ACC112 (cell line): ENCODE measurements at regions not wholly inside any gene's neighbourhood (a gene's known extent, or its start where the extent isn't known, plus 50 kb on each side); places are given as distances from the start of the nearest gene placed in this dataset.
"Not testable (repeated sequence)": the region's sequence is repeated elsewhere in the genome, so short reads cannot be mapped to it uniquely, and the experiment has no call there.

Experiments used
- H2AFZ ChIP-seq: fragments of 200-600 bp; sonication (generic); one replicate; pipeline ENCODE4 v1.6.0; 2017; ENCODE audit warnings: antibody characterized with exemption, low read length; ENCODE audit not compliant: unreplicated experiment
- H3K27ac ChIP-seq: fragments of 200-600 bp; sonication (generic); 2 replicates; pipeline ENCODE4 v1.5.1; 2014; ENCODE audit warnings: low read depth, mild to moderate bottlenecking, antibody characterized with exemption, low read length, moderate library complexity
- H3K27me3 ChIP-seq: fragments of 200-600 bp; sonication (generic); 2 replicates; pipeline ENCODE4 v1.6.1; 2014; ENCODE audit warnings: mild to moderate bottlenecking, antibody characterized with exemption, low read length, moderate library complexity, mixed read lengths; ENCODE audit not compliant: insufficient read depth
- H3K36me3 ChIP-seq: fragments of 200-600 bp; sonication (generic); 2 replicates; pipeline ENCODE4 v1.6.1; 2016; ENCODE audit warnings: mild to moderate bottlenecking, antibody characterized with exemption, low read length, moderate library complexity, mixed read lengths; ENCODE audit not compliant: insufficient read depth
- H3K4me1 ChIP-seq: fragments of 200-600 bp; sonication (generic); one replicate; pipeline ENCODE4 v1.6.1; 2016; ENCODE audit warnings: low read length, mixed read lengths; ENCODE audit not compliant: insufficient read depth, unreplicated experiment, control insufficient read depth
- H3K4me3 ChIP-seq: fragments of 200-600 bp; sonication (generic); 2 replicates; pipeline ENCODE4 v1.5.1; 2014; ENCODE audit warnings: mild to moderate bottlenecking, low read depth, low read length
- H3K79me2 ChIP-seq: fragments of 200-600 bp; sonication (generic); one replicate; pipeline ENCODE4 v1.6.0; 2016; ENCODE audit warnings: low read length; ENCODE audit not compliant: control insufficient read depth, unreplicated experiment, insufficient read depth

DNA sequence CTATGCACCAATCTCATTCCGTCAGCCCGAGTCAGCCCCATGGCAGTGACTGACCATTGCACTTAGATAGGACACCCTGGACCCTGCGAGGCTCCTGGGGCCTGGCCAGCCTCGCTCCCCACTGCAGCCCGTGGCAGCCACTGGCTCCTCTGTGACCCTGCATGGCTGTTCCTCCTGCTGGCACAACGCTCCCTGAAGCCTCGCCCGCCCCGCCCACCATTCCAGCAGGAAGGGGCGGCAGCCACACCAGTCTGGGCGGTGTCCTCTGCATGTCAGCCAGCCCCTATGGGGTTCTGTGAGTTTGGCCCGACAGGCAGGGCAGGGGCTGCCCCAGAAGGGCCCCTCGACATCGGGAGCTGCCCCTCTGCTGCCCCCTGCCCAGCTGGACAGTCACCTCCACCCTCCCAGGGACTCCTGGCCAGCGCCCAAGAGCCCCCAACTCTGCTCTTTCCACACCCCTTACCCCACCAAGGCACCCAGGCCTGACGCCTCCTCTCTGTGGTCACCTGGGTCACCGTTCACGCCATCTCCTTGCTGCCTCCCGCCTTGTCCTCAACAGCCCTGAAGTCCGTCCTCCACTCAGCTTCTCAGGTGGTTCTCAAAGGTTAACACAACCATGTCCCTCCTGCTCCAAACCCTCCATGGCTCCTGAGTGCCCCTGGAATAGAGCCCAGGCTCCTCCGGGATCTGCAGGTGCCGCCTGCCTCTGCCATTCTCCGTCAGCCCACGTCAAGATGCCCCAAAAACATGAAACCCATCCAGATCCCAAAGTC is 103.5 kb downstream of the MICALL2 start:
- Histone ChIP-seq H3K4me1 (no peaks in the 10 kb centered on the region), H3K36me3 (no peaks in the 10 kb centered on the region), H3K27ac (no peak overlapping the region), H3K79me2 (no peaks in the 10 kb centered on the region), H2AFZ (no peak overlapping the region), H3K27me3 (peaks cover 31% of the 10 kb centered on the region), H3K4me3 (no peak overlapping the region)

DNA sequence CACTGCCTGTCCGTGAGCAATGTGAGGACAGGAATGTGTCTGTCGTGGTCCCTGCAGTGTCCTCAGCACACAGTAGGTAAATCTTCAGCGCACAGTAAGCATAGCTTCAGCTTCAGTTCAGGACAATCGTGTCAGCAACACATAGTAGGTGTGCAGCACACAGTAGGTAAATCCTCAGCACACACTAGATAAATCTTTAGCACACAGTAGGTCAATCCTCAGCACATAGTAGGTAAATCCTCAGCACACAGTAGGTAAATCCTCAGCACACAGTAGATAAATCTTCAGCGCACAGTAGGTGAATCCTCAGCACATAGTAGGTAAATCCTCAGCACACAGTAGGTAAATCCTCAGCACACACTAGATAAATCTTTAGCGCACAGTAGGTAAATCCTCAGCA is 102.4 kb downstream of the MICALL2 start:
- H3K27ac ChIP-seq, H3K79me2 ChIP-seq, H3K4me3 ChIP-seq, H3K4me1 ChIP-seq, H2AFZ ChIP-seq, H3K36me3 ChIP-seq: not testable (repeated sequence)
- peaks cover 23% of the 10 kb centered on the region for H3K27me3 ChIP-seq

DNA sequence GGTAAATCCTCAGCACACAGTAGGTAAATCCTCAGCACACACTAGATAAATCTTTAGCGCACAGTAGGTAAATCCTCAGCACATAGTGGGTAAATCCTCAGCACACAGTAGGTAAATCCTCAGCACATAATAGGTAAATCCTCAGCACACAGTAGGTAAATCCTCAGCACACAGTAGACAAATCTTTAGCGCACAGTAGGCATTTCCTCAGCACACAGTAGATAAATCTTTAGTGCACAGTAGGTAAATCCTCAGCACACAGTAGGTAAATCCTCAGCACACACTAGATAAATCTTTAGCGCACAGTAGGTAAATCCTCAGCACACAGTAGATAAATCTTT is 102.0 kb downstream of the MICALL2 start:
- H3K4me3 ChIP-seq, H3K27ac ChIP-seq: not testable (repeated sequence)
- peaks cover 21% of the 10 kb centered on the region for H3K27me3 ChIP-seq

DNA sequence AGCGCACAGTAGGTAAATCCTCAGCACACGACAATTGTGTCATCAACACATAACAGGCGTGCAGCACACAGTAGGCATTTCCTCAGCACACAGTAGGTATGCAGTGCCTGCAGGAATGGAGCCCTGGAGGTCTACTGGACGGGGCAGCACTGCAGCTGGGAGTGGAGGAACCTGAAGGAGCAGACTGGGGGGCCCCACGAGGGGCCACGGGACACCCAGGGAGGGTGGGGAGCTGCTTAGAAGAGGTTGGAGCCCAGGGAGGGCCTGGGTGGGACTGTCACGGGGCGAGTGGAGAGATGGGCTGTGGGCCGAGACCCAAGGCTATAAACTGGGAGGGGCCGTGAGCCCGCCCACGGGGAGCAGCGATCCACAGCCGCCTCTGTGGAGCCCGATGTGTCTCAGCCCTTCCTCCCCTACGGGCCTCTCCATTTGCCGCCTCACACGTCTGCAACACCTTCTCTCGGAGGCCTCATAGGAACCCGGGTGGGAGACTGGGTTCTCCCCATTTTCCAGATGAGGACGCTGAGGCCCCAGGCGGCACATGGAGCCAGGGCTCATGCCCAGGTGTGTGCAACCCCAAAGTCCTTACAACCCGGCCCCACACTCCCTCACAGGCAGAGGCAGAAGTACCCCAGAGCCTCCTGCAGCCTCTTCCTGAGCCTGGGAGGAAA is 101.5 kb downstream of the MICALL2 start:
- H3K27ac ChIP-seq = no peak overlapping the region
- H2AFZ ChIP-seq = no peak overlapping the region
- no peak overlapping the region for H3K4me3 ChIP-seq
- H3K27me3 ChIP-seq = peaks cover 21% of the 10 kb centered on the region
- no peaks in the 10 kb centered on the region for H3K4me1 ChIP-seq
- no peaks in the 10 kb centered on the region for H3K79me2 ChIP-seq
- no peaks in the 10 kb centered on the region for H3K36me3 ChIP-seq

More for the DNA sequence above, 102.0 kb downstream of the MICALL2 start:
- H3K79me2 ChIP-seq, H2AFZ ChIP-seq, H3K36me3 ChIP-seq, H3K4me1 ChIP-seq: not testable (repeated sequence)

DNA sequence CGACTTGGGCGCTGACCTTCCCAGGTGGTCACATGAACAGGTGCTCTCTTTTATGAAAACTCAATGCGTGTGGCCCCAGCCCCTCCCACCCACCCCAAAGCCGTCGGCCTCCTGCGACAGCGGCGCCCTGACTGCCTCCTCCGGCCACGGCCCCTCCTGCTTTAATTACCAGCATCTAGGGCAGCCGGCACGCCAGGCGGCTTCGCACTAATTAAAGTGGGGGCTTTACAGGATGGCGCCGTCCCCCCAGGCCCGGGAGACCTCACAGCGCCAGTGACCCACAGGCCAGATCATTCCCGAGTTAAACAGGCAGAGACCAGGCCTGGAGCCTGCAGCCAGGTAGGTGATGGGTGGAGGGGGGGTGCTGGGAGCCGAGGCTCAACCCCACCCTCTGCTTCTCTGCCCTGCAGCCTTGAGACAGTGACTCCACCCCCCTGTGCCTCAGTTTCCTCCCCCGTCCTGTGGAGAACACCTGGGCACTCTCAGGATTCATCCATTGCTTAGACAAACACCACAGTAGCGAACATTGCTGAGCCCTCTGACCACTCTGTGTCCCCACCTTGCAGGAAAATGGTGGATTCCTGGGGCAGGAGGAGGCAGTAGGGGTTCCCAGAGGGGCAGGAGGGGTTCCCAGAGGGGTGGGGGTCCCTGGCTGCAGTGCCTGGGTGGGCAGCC is 100.8 kb downstream of the MICALL2 start:
- no peak overlapping the region for H2AFZ ChIP-seq
- no peaks in the 10 kb centered on the region for H3K79me2 ChIP-seq
- no peak overlapping the region for H3K27ac ChIP-seq
- no peak overlapping the region for H3K4me3 ChIP-seq
- H3K27me3 ChIP-seq = peaks cover 21% of the 10 kb centered on the region
- H3K4me1 ChIP-seq = no peaks in the 10 kb centered on the region
- H3K36me3 ChIP-seq = no peaks in the 10 kb centered on the region

DNA sequence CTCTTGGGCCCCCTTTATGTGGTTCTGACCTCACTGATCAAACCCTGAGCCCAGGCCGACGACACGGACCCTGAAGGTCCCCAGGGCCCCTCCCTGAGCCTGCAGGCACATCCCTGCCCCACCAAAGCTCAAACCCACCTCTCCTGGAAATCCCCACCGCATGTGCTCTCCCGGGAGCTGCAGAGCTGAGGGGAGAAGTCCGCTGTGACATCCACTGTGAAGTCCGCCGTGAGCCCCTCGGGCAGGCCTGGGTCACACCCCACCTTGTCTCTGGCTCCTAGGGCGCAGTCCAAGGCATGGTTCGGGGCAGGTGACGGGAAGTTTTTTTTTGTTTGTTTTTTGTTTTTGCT is 100.2 kb downstream of the MICALL2 start:
- Histone ChIP-seq H2AFZ (no peak overlapping the region), H3K79me2 (no peaks in the 10 kb centered on the region), H3K27ac (no peak overlapping the region), H3K4me1 (no peaks in the 10 kb centered on the region), H3K36me3 (no peaks in the 10 kb centered on the region), H3K4me3 (no peak overlapping the region), H3K27me3 (peaks cover 21% of the 10 kb centered on the region)

DNA sequence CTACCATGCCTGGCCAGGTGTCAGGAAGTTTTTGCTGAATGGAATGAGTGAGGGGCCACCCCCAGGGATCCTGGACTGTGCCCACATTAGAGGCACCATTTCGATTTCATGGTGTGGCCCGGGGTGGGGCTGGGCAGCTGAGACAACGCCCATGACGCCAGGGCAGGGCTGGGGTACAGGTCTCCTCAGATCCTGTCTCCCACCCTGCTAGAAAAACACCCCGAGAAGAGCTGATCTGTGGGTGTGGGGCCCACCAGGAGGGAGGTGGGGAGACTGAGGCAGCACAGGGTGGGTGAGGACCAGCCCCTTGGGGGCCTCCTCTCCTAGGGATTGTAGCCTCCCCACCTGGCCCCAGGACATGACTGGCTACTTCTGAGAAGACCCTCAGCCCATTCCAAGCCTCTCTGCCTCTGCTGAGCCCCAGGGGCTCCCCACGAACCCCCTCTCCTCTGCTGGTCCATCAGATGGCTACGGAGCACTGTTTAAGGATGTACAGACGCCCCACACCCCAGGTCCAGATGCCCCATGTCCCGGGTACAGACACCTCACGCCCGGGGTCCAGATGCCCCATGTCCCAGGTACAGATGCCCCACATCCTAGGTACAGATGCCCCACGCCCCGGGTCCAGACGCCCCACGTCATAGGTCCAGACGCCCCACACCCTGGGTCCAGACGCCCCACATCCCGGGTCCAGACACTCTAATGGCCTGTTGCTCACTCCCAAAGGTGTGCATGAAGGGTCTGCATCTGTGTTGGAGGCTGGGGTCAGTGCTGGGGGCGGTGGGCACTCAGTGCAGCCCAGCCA is 99.4 kb downstream of the MICALL2 start:
- Histone ChIP-seq H3K27me3 (peaks cover 15% of the 10 kb centered on the region), H2AFZ (no peak overlapping the region)

DNA sequence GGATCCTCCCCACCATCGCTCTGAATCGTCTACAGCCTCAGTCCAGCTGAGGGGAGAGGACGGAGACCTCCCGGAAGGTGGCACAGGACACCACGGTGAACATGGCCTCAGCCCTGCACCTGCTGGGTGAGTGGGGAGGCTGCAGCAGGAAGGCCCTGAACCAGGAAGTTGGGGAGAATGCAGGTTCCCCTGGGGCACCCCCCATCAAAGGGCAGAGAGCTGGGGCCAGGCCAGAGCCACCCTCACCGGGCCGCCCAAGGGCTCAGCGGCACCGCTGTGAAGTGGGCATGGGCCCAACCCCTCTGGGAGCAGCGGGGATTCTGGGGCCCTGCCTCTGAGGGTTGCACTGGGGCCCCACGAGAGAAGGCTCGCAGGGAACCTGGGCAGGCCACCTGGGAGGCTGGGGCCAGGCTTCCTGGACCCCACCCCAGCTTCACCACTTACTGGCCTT is 98.7 kb downstream of the MICALL2 start:
- Histone ChIP-seq H3K36me3 (no peaks in the 10 kb centered on the region), H3K27me3 (peaks cover 14% of the 10 kb centered on the region), H2AFZ (no peak overlapping the region), H3K79me2 (no peaks in the 10 kb centered on the region), H3K4me1 (no peaks in the 10 kb centered on the region), H3K4me3 (no peak overlapping the region), H3K27ac (no peak overlapping the region)

More for the DNA sequence above, 99.4 kb downstream of the MICALL2 start:
- H3K79me2 ChIP-seq = no peaks in the 10 kb centered on the region
- no peak overlapping the region for H3K4me3 ChIP-seq
- no peaks in the 10 kb centered on the region for H3K36me3 ChIP-seq
- no peak overlapping the region for H3K27ac ChIP-seq
- H3K4me1 ChIP-seq = no peaks in the 10 kb centered on the region

DNA sequence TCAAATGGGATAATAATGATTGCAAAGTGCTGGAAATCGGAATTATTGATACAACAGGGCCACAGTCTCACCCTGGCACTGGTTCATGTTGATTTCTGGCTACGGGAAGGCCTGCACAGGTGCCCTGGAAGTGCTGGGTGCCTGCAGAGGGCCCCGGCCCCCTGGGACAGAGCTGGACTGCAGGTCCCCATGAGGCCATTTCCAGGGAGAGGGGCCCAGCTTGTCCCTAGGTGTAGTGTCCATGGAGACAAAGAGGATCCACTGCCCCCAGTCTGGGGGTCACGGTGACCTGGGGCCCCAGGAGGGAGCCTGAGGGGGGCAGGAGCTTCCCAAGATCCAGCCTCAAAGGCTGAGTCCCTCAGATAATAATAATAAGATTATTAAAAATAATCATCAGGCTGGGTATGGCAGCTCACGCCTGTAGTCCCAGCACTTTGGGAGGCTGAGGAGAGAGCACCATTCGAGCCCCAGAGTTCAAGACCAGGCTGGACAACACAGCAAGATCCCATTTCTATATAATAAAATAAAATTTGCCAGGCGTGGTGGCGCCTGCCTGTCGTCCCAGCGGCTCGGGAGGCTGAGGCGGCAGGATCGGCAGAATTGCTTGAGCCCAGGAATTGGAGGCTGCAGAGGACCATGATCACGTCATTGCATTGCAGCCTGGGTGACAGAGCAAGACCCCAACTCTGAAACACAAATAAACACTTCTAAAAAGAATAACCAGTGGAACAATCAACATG is 98.1 kb downstream of the MICALL2 start:
- H3K4me1 ChIP-seq = no peaks in the 10 kb centered on the region
- no peaks in the 10 kb centered on the region for H3K36me3 ChIP-seq
- peaks cover 15% of the 10 kb centered on the region for H3K27me3 ChIP-seq
- no peak overlapping the region for H2AFZ ChIP-seq
- no peak overlapping the region for H3K4me3 ChIP-seq
- no peak overlapping the region for H3K27ac ChIP-seq
- H3K79me2 ChIP-seq = no peaks in the 10 kb centered on the region

DNA sequence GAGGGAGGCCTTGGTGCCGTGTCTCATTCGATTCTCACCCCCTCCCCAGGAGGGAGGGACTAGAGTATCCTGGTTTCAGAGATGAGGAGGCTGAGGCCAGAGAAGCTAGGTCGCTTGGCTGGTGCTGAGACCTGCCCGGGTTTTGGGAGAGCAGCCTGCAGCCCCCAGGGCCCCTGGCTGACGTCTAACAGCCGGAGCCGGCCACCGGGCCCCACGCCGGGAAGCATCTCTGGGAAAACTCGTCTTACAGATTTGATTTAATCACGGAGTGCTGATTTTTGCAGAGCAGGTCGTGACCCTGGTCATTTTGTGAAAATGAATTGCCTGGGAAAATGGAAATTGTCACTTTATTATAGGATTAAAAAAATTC is 97.5 kb downstream of the MICALL2 start:
- Histone ChIP-seq H3K27me3 (peaks cover 20% of the 10 kb centered on the region), H3K4me1 (no peaks in the 10 kb centered on the region), H3K27ac (no peak overlapping the region), H3K36me3 (no peaks in the 10 kb centered on the region), H2AFZ (no peak overlapping the region), H3K79me2 (no peaks in the 10 kb centered on the region), H3K4me3 (no peak overlapping the region)
